Upper lobe of left lung (tissue), 4 donors: ENCODE measurements at regions not wholly inside any gene's neighbourhood (a gene's known extent, or its start where the extent isn't known, plus 50 kb on each side); places are given as distances from the start of the nearest gene placed in this dataset.

ENCODE experiments used
- POLR2A ChIP-seq, 4 donors: fragments of 450-650 bp; IDR thresholded peaks; one replicate each; pipeline ENCODE4 v1.5.1; 2016 to 2017; ENCODE audit warnings: antibody characterized with exemption in 4 of 4, mild to moderate bottlenecking in 2 of 4
- TF ChIP-seq, protein P1 (sequence below), 6 experiments: fragments of 450-650 bp in 4 of 6; fragments of 200-600 bp in 2 of 6; sonication (generic) in 2 of 6; IDR thresholded peaks; one replicate each; pipeline ENCODE4 v1.5.1; 2016 to 2019; ENCODE audit warnings: antibody characterized with exemption in 6 of 6

DNA sequence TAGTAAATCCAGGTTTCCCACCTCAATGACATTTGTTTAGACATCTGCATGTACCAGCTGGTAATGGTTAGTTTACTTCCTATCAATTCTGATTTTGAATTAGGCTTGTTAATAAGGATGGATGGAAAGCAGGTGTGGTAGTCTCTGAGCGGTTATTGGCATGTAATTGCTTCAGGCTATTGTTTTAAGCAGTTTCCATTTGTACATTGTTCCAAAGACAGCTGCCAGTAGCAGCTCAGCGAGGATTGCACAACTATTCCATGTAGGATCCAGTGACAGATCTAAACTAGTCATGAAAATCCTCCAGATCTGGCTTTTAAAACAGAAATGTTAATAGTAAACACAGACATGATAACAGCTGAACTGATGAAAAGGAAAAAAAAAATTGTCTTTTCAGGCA lies 436.0 kb upstream of the ADARB2 start:
- TF ChIP-seq, protein P1, sequence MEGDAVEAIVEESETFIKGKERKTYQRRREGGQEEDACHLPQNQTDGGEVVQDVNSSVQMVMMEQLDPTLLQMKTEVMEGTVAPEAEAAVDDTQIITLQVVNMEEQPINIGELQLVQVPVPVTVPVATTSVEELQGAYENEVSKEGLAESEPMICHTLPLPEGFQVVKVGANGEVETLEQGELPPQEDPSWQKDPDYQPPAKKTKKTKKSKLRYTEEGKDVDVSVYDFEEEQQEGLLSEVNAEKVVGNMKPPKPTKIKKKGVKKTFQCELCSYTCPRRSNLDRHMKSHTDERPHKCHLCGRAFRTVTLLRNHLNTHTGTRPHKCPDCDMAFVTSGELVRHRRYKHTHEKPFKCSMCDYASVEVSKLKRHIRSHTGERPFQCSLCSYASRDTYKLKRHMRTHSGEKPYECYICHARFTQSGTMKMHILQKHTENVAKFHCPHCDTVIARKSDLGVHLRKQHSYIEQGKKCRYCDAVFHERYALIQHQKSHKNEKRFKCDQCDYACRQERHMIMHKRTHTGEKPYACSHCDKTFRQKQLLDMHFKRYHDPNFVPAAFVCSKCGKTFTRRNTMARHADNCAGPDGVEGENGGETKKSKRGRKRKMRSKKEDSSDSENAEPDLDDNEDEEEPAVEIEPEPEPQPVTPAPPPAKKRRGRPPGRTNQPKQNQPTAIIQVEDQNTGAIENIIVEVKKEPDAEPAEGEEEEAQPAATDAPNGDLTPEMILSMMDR (IDR thresholded peaks at IDR 0.05) = no peak
- TF ChIP-seq POLR2A (IDR thresholded peaks at IDR 0.05) = no peak
